HCT116 (cell line): ENCODE measurements at regions not wholly inside any gene's neighbourhood (a gene's known extent, or its start where the extent isn't known, plus 50 kb on each side); places are given as distances from the start of the nearest gene placed in this dataset.

ENCODE experiments used
- ATAC-seq: fragments of 200-7000 bp; cut with Tn5 transposase; 2 replicates; pipeline ENCODE4 v1.9.1; 2020; ENCODE audit warnings: mild to moderate bottlenecking, moderate library complexity
- BruUV-seq: library from RNA; stranded (reverse); fragments of 400-500 nt; replicated peaks from 2 replicates; lab custom pipeline; 2021; lab: Mats Ljungman, UMichigan
- CTCF ChIA-PET: fragments of 300-600 bp; sonication (Branson Sonifier 250); formaldehyde crosslinking; loops from one replicate; lab custom pipeline; 2021; ENCODE audit warnings: antibody characterized with exemption; lab: Charles Lee
- POLR2A ChIA-PET: fragments of 300-600, 350-600 bp; sonication (Branson Sonifier 250); formaldehyde crosslinking; loops from one replicate; lab custom pipeline; 2021; ENCODE audit warnings: antibody characterized with exemption; lab: Charles Lee
- RAD21 ChIA-PET, 2 experiments: fragments of 300-600 bp; sonication (Branson Sonifier 250); formaldehyde crosslinking; loops; one replicate each; lab custom pipeline; 2023; ENCODE audit warnings: low total read pairs in 2 of 2; ENCODE audit not compliant: uncharacterized antibody in 2 of 2, unreplicated experiment in 2 of 2, low non-redundant PET in 1 of 2; lab: Charles Lee
- DNase-seq: peaks from one replicate; pipeline ENCODE4 v3.0.0-alpha.2; 2010; ENCODE audit warnings: low read depth, low spot score
- H2AFZ ChIP-seq: fragments of 200-600 bp; shearing (Covaris generic), sonication (generic); 2 replicates; pipeline ENCODE4 v1.6.1; 2017; ENCODE audit warnings: low read depth, mixed run types, mixed read lengths, antibody characterized with exemption, low read length; ENCODE audit not compliant: poor library complexity, severe bottlenecking
- H3K27ac ChIP-seq: 2 replicates; pipeline ENCODE4 v1.5.1; 2012; ENCODE audit warnings: low read depth, low read length
- H3K27me3 ChIP-seq: fragments of 200-600 bp; sonication (generic); 2 replicates; pipeline ENCODE4 v1.6.1; 2016; ENCODE audit warnings: mixed run types, low read length, mixed read lengths; ENCODE audit not compliant: insufficient read depth
- H3K36me3 ChIP-seq, 2 experiments: fragments of 200-500 bp in 1 of 2; fragments of 200-600 bp in 1 of 2; sonication (Bioruptor generic) in 1 of 2; sonication (generic) in 1 of 2; 2 replicates each; pipeline versions ENCODE4 v1.5.1 to v1.6.1; 2014 to 2016; ENCODE audit warnings: low read length in 2 of 2, inconsistent platforms in 1 of 2, mixed read lengths in 1 of 2, mixed run types in 1 of 2; ENCODE audit not compliant: insufficient read depth in 2 of 2, control insufficient read depth in 1 of 2
- H3K4me1 ChIP-seq, 2 experiments: fragments of 200-600 bp in 1 of 2; sonication (generic) in 1 of 2; 2 replicates each; pipeline versions ENCODE4 v1.5.1 to v1.6.1; 2012 to 2017; ENCODE audit warnings: low read length in 2 of 2, inconsistent platforms in 1 of 2, mild to moderate bottlenecking in 1 of 2, mixed read lengths in 1 of 2, mixed run types in 1 of 2, moderate library complexity in 1 of 2; ENCODE audit not compliant: insufficient read depth in 2 of 2, control insufficient read depth in 1 of 2
- H3K4me2 ChIP-seq: fragments of 200-600 bp; sonication (generic); 2 replicates; pipeline ENCODE4 v1.6.1; 2017; ENCODE audit warnings: mixed run types, low read length, mixed read lengths
- H3K4me3 ChIP-seq, 2 experiments: fragments of 200-600 bp in 1 of 2; sonication (generic) in 1 of 2; replicated peaks in 1 of 2; 2 replicates each; pipeline ENCODE4 v1.5.1; 2011 to 2016; ENCODE audit warnings: low read length in 2 of 2, control low read depth in 1 of 2, low read depth in 1 of 2, mild to moderate bottlenecking in 1 of 2, mixed read lengths in 1 of 2, mixed run types in 1 of 2
- H3K79me2 ChIP-seq: fragments of 200-600 bp; sonication (generic); 2 replicates; pipeline ENCODE4 v1.6.1; 2017; ENCODE audit warnings: mild to moderate bottlenecking, mixed run types, low read length, moderate library complexity, mixed read lengths; ENCODE audit not compliant: insufficient read depth
- H3K9ac ChIP-seq: fragments of 200-600 bp; sonication (generic); 2 replicates; pipeline ENCODE4 v1.6.1; 2016; ENCODE audit warnings: low read length, mixed read lengths
- H3K9me2 ChIP-seq: fragments of 200-600 bp; sonication (generic), shearing (Covaris generic); 2 replicates; pipeline ENCODE4 v1.6.1; 2017; ENCODE audit warnings: mixed run types, mild to moderate bottlenecking, moderate library complexity; ENCODE audit not compliant: insufficient read depth
- H3K9me3 ChIP-seq, 2 experiments: fragments of 200-500 bp in 1 of 2; fragments of 200-600 bp in 1 of 2; sonication (Bioruptor generic) in 1 of 2; sonication (generic) in 1 of 2; 2 replicates each; pipeline ENCODE4 v1.6.1; 2014 to 2017; ENCODE audit warnings: low read length in 2 of 2, mixed read lengths in 2 of 2, inconsistent platforms in 1 of 2, low read depth in 1 of 2, mild to moderate bottlenecking in 1 of 2, mixed run types in 1 of 2, moderate library complexity in 1 of 2; ENCODE audit not compliant: control insufficient read depth in 1 of 2, insufficient read depth in 1 of 2
- H4K20me1 ChIP-seq: fragments of 200-600 bp; sonication (generic), shearing (Covaris generic); 2 replicates; pipeline ENCODE4 v1.6.1; 2017; ENCODE audit warnings: mixed run types, mild to moderate bottlenecking, moderate library complexity; ENCODE audit not compliant: insufficient read depth
- EGR1 ChIP-seq: IDR thresholded peaks from 2 replicates; pipeline ENCODE4 v1.6.1; 2012; ENCODE audit warnings: low read depth
- EZH2 ChIP-seq: fragments of 200-600 bp; sonication (generic); IDR thresholded peaks from 2 replicates; pipeline ENCODE4 v1.6.1; 2017; ENCODE audit warnings: antibody characterized with exemption, mixed run types
- FOSL1 ChIP-seq: IDR thresholded peaks from 2 replicates; pipeline ENCODE4 v1.6.1; 2012; ENCODE audit warnings: low read depth
- POLR2AphosphoS5 ChIP-seq: IDR thresholded peaks from 2 replicates; pipeline ENCODE4 v1.6.1; 2011; ENCODE audit warnings: mild to moderate bottlenecking, low read depth, low read length, moderate library complexity
- SP1 ChIP-seq: IDR thresholded peaks from 2 replicates; pipeline ENCODE4 v1.6.1; 2012; ENCODE audit warnings: low read depth
- ZNF274 ChIP-seq: fragments of 200-500 bp; sonication (Bioruptor generic); IDR thresholded peaks from 2 replicates; pipeline ENCODE4 v1.6.1; 2014; ENCODE audit warnings: mild to moderate bottlenecking, low read depth, low read length, inconsistent platforms
- intact Hi-C: fragments of 100-400 bp; cut with micrococcal nuclease; formaldehyde crosslinking; loops from 2 replicates; pipeline ENCODE4 v1.10.0; 2022
- TF ChIP-seq, protein P1 (sequence below), 3 experiments: fragments of 200-600 bp in 1 of 3; sonication (generic) in 1 of 3; IDR thresholded peaks in 2 of 3; conservative IDR thresholded peaks in 1 of 3; 2 replicates each; pipeline ENCODE4 v1.5.1; 2012 to 2017; ENCODE audit warnings: low read depth in 2 of 3, low read length in 2 of 3, antibody characterized with exemption in 1 of 3, borderline replicate concordance in 1 of 3, control low read depth in 1 of 3, mild to moderate bottlenecking in 1 of 3, mixed read lengths in 1 of 3, mixed run types in 1 of 3, moderate library complexity in 1 of 3; ENCODE audit not compliant: insufficient read depth in 1 of 3
- TF ChIP-seq, protein P2 (sequence below): IDR thresholded peaks from 2 replicates; pipeline ENCODE4 v1.6.1; 2012

DNA sequence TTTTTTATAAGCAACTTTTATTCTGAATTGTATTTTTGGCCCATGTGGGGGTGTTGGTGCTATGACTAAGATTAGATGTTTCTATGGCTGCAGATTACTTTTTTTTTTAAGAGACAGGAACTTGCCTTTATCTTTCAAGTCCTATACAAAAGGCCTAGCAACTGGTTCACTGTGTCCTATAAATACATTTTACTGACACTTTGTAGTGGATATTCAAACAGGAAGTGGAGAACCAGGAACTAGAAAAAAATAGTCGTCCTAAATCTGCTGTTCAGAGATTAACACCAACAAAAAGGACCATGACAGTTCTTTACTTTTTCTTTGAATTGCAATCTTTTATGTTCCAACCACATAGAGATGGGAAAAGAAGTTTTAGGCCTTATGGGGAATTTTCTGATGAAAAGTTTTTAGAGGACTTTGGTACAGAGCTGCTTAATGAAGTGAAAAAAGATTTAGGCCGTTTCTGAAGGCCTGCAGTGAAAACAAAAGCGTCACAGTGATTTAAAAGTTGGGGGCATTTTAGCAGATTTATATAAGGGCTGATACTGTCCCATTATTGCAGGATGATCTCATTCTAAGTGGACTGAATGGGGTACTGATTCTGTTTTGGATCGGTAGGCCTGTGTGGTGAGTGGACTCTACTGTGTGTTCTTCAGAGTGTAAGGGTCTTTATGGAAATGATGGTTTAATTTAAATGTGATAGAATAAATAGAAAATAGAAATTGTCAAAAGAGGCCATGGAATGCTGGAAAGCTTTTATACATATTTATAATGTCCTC, 136.4 kb upstream of the DEPDC1 start:
- POLR2A ChIA-PET = no interaction called here
- Histone ChIP-seq H2AFZ (peak overlapping the region; percentile 76), H3K27ac (no peak overlapping the region), H3K4me3 (no peak overlapping the region), H3K9me3 (no peaks in the 10 kb centered on the region), H3K27me3 (no peaks in the 10 kb centered on the region), H3K4me2 (no peak overlapping the region), H3K79me2 (no peaks in the 10 kb centered on the region), H3K36me3 (no peaks in the 10 kb centered on the region)
- no TSS peak for BruUV-seq
- no peak for ATAC-seq
- TF ChIP-seq, protein P1, sequence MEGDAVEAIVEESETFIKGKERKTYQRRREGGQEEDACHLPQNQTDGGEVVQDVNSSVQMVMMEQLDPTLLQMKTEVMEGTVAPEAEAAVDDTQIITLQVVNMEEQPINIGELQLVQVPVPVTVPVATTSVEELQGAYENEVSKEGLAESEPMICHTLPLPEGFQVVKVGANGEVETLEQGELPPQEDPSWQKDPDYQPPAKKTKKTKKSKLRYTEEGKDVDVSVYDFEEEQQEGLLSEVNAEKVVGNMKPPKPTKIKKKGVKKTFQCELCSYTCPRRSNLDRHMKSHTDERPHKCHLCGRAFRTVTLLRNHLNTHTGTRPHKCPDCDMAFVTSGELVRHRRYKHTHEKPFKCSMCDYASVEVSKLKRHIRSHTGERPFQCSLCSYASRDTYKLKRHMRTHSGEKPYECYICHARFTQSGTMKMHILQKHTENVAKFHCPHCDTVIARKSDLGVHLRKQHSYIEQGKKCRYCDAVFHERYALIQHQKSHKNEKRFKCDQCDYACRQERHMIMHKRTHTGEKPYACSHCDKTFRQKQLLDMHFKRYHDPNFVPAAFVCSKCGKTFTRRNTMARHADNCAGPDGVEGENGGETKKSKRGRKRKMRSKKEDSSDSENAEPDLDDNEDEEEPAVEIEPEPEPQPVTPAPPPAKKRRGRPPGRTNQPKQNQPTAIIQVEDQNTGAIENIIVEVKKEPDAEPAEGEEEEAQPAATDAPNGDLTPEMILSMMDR (IDR thresholded peaks at IDR 0.05 in 2 of 3, conservative IDR thresholded peaks at IDR 0.05 in 1 of 3; ENCODE audit: borderline replicate concordance in 1 of 3, insufficient read depth in 1 of 3, low read depth in 2 of 3, low read length in 2 of 3) = no peak
- no peak for TF ChIP-seq EGR1
- TF ChIP-seq ZNF274 = no peak
- no peak for TF ChIP-seq SP1
- no peak for TF ChIP-seq FOSL1
- no peak for TF ChIP-seq EZH2
- TF ChIP-seq, protein P2, sequence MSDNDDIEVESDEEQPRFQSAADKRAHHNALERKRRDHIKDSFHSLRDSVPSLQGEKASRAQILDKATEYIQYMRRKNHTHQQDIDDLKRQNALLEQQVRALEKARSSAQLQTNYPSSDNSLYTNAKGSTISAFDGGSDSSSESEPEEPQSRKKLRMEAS = no peak
- TF ChIP-seq POLR2AphosphoS5 = no peak
- TF ChIP-seq, all 23 proteins: peak for 0
- no peaks in the 10 kb centered on the region for H3K4me1 ChIP-seq
- no peaks in the 10 kb centered on the region for H3K9me2 ChIP-seq
- intact Hi-C loops = no loop called here
- DNase-seq = no peak
- CTCF ChIA-PET = no interaction called here
- H3K9ac ChIP-seq = no peak overlapping the region
- H4K20me1 ChIP-seq = no peaks in the 10 kb centered on the region
- RAD21 ChIA-PET = no interaction called here
